ENCODE measurements at regions not wholly inside any gene's neighbourhood (a gene's known extent, or its start where the extent isn't known, plus 50 kb on each side); places are given as distances from the start of the nearest gene placed in this dataset.

- no peak for TF ChIP-seq SUZ12 (IDR thresholded peaks at IDR 0.05; ENCODE audit: extremely low read depth, insufficient read depth, insufficient read length)
- no peak for TF ChIP-seq ZNF274 (IDR thresholded peaks at IDR 0.05; ENCODE audit: low read depth, low read length)
Observed at GRCh38 chr13:33392794-33393405, 107.3 kb upstream of the STARD13 start.

Measured in NT2/D1 (cell line).